Fibroblast of lung (primary cell): ENCODE measurements at regions not wholly inside any gene's neighbourhood (a gene's known extent, or its start where the extent isn't known, plus 50 kb on each side); places are given as distances from the start of the nearest gene placed in this dataset.

ENCODE experiments used
- CTCF ChIP-seq, 2 donors: IDR thresholded peaks in 1 of 2; conservative IDR thresholded peaks in 1 of 2; 1 replicate in 1 of 2; 2 replicates in 1 of 2; pipeline ENCODE4 v1.5.1; 2011 to 2012; ENCODE audit warnings: low read length in 2 of 2, control low read depth in 1 of 2, inconsistent platforms in 1 of 2, low read depth in 1 of 2, mild to moderate bottlenecking in 1 of 2
- EZH2 ChIP-seq: IDR thresholded peaks from 2 replicates; pipeline ENCODE4 v1.5.1; 2012; ENCODE audit warnings: low read length, control low read depth, mild to moderate bottlenecking; ENCODE audit errors: missing control alignments

DNA sequence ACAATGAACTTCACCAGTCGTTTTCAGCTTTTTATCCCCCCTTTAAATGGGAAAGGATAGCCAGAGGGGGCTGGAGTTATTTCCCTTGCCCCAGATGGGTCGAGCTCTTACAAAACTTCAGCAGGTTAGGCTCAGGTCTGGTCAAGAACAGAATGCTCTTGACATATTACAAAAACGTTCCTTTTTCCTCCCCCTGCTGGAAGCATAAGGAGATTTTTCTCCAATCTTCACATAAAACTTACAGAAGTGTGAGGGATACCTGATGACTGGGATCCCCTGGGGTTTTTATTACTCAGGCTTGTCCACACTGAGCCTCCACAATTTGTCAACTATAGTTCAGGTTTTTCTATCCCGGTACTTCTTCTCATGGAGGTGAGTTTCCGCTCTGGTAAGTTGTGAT, 60.8 kb downstream of the CSF2 start:
- TF ChIP-seq CTCF (conservative IDR thresholded peaks at IDR 0.05 in 1 of 2, IDR thresholded peaks at IDR 0.05 in 1 of 2; ENCODE audit: low read depth in 1 of 2, low read length in 2 of 2) (peak; percentile 18 to 20), EZH2 (no peak)
